ENCODE measurements at regions not wholly inside any gene's neighbourhood (a gene's known extent, or its start where the extent isn't known, plus 50 kb on each side); places are given as distances from the start of the nearest gene placed in this dataset.
A peak's percentile ranks its signal among the peaks of the same experiment; 100 is the strongest.

- DNase-seq: no peak
Measured at GRCh38 chr4:13126976-13127910, 356.9 kb downstream of the RAB28 start.

DNA sequence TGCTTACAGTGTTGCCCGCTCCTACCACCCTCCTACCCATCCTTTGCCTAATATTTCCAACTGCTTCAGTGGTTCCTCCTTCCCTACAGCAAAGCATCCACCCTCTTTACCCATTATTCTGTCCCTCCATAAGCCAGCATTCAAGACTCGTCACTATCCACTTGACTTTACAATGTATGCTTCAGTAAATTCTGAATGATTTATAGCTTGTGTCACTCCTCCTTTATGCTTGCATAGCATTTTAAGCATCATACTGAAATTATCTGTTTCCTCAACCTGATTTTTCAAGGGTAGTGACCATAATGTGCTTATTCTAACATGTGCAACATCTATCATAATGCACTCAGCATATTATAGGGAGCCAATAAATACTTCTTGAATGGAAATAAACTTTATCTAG, 365.5 kb downstream of the RAB28 start:
- DNase-seq: no peak

DNA sequence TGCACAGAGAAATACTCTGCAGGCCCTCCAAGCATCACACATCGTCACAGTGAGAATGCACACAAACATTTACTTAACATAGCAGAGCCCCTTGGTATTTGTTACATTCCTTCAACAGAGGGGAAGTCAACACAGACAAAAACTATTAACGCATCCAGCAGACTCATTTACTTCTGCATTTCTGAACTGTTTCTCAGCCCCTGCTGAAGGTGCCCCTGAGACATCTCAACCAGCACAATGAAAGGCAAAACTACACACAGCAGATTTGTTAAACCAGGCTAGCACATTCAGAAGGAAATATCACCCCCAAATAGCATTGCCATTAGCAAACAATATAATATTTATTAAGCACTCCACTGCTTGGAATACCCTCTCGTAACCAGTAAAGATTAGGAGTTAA, 367.0 kb downstream of the RAB28 start:
- DNase-seq: no peak

DNA sequence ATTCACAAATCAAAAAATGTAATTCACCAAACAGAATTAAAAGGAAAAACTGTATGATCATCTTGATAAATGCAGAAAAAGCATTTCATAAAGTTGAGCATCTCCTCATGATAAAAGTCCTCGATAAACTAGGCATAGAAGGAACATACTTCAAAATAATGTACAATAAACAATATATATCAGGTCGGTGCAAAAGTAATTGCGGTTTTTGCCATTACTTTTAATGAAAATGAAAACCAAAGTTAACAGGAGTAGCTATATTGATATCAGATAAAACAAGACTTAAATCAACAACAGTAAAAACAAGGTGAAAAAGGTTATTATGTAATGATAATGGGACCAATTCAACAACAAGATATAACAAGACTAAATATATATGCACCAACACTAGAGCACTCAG, 372.1 kb downstream of the RAB28 start:
- no peak for DNase-seq

GRCh38 chr4:13109536-13109935, 374.6 kb downstream of the RAB28 start:
- DNase-seq: no peak

GRCh38 chr4:13108096-13108495, 376.0 kb downstream of the RAB28 start:
- no peak for DNase-seq

GRCh38 chr4:13103382-13104015, 380.6 kb downstream of the RAB28 start:
- DNase-seq: no peak

DNA sequence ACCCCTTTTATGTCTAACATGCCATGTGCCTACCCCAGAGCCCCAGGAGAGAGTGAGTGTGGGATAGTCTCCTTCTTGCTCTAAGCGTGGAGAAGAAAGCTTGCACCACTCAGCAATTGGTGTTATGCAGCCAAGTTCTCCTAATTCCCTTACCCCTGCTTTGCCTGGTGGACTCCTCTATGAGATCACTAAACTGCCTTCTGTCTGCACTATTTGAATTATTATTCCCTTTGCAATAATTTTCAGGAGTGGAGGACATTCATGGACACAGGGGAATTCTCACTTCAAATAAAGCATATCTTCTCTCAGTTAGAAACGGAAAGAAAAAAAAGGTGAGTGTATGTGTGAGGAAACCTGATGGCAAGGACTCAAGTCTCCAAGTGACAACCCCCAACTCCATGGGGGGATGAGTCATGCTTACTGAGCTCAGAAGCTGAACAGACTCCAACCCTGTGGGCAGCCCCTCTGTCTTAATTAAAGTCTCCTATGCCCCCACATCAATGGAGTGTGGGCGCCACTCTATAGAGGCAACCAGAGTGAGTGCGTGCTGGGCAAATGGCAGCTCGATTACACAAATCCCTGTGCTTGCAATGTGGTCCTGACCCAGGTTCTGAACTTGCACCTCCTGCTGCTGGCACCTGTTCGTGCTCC, 381.9 kb downstream of the RAB28 start:
- no peak for DNase-seq

DNA sequence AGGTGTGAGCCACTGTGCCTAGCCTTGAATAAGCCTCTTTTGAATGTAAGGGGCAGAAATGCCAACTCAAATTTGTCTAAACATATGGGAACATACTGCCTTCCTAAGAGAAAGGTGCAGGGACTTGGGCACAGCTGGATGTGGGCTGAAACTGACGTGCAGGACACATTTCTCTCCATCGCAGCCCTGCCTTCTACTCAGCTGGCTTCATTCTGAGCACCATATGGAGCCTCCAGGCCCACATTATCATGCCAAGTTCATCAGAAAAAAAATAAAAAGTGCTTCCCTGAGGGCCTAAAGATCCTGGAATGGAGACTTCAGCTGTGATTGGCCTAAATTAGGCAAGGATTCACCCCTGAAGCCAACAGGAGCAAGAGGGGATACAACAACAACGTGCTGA, 386.2 kb downstream of the RAB28 start:
- DNase-seq: no peak

GRCh38 chr4:13095722-13096121, 388.4 kb downstream of the RAB28 start:
- DNase-seq: no peak

DNA sequence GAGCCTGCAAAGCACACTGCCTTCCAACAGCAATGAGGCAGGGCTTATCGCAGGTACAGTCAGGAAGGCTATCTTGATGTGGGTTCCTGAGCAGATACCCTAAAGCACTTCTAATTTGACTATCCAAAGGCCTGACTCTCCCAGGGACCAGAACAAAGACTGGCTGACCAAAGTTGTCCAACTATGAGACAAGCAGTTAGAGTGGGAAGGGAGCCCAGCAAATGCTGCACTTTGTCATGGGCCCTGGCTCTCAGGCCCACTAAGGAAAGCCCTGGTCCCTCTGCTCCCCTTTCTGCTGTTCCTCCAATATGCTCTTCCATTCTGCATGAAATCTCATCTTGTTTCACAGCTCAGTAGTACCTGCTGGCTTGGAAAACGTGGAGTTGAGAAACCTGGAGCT, 391.0 kb downstream of the RAB28 start:
- peak; percentile 20 for DNase-seq

DNA sequence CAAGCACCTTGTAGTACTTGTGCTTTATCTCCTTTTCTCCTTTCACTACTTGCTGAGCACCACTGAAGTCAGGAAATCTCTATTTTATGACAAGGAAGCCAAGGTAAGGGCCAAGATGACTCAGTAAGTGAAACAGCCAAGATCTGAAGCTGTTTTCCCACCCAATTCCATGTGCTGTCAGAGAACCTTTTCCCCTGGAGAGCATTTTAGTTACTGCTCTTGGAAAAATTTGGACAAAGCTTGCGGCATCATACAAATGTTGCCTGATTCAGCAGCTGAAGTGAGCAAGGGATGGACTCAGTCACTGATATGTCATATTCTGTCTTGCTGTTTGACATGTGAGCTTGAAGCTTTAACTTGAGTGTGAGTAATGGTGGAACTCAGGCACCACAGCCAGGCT, 391.4 kb downstream of the RAB28 start:
- peak; percentile 65 for DNase-seq

DNA sequence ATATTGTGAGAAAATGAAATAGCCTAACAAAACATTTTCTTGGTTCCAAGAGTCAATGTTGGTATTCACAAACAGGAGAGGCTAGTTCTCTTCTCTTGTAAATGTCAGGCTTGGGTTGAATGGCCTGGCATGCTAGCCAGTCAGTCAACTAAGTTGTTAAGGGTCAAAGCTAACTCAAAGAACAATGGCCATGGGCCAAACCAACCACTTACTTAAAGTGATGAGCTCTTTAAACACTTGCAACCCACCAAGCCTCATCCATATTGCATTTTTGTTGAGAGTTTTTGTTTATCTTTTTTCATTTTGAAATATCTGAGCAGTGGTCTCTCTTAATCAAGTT, 394.5 kb downstream of the RAB28 start:
- no peak for DNase-seq

GRCh38 chr4:13088726-13089658, 395.1 kb downstream of the RAB28 start:
- no peak for DNase-seq

DNA sequence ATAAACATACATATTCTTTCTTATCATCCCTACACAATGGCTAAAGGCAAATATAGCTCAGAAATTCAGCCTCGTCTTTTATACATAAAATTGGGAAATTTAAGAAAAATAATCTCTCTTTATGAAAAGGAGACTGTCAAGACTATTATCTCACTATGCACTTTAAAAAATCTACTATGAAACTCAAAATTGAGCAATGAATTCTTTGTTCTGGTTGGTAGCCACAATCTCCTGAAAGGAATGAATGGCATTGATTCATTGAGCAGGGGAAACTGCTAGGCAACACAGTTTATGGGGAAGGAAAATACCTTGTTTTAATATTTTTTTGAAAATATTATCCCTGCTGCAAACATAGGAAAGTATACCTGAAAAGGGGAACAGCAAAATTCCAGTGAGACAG, 397.1 kb downstream of the RAB28 start:
- DNase-seq: no peak

GRCh38 chr4:13084210-13084609, 399.9 kb downstream of the RAB28 start:
- DNase-seq: no peak

GRCh38 chr4:13081830-13082229, 402.3 kb downstream of the RAB28 start:
- DNase-seq: no peak

GRCh38 chr4:13067077-13067476, 417.1 kb downstream of the RAB28 start:
- DNase-seq: no peak

DNA sequence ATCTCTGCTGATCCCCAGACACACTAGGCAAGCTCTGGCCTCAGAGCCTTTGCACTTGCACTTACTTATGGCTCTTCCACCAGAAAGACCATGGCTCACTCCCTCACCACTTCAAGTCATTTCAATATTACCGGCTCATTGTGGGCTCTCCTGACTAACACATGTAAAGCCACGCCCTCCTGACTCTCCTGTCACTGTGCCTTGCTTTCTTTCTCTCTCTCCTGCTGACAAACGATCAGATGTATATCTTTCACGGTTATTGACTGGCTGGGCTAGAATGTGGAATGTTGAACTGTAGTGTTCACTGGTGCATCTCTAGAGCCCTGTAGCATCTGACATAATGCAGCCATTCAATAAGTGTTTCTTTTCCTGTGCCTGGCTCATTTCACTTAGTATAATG, 425.1 kb downstream of the RAB28 start:
- DNase-seq: no peak

GRCh38 chr4:13056630-13057189, 427.4 kb downstream of the RAB28 start:
- no peak for DNase-seq

DNA sequence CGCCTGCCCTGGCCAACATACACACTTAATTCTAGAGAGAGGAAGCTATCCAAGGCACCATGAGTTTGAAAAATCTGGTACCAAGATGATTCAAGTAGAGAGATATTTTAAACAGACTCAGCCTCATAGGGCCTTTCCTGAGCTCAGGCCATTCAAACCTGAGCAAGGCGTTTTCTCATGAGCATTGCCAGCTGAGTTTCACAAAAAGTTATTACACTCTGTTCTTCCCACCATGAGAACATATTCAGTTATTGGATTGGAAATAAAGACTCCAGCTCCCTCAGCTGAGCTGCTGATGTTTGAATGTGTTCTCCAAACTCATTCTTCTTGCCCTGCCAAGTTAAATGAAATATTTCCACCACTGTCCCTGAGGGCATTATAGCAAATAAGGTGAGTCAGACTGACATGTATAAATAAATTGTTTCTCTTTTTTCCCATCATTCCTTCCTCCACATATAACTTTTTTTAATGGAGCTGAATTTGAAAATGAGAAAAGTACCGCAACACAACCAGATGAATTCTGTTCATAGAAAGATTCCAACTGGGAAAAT, 429.6 kb downstream of the RAB28 start:
- DNase-seq: peak; percentile 22

Data from muscle of arm (tissue), 1 donor.